Effector memory CD4-positive, alpha-beta T cell (primary cell): ENCODE measurements at regions not wholly inside any gene's neighbourhood (a gene's known extent, or its start where the extent isn't known, plus 50 kb on each side); places are given as distances from the start of the nearest gene placed in this dataset.

Experiments used
- DNase-seq, 3 donors: peaks; one replicate each; pipeline ENCODE4 v3.0.0-alpha.2; 2020
- H3K27ac ChIP-seq: 2 replicates; pipeline ENCODE4 v1.7.0; 2013; ENCODE audit warnings: mild to moderate bottlenecking, low read length, moderate library complexity; ENCODE audit not compliant: insufficient read depth, poor library complexity, severe bottlenecking
- H3K27me3 ChIP-seq: replicated peaks from 2 replicates; pipeline ENCODE4 v1.7.0; 2013; ENCODE audit warnings: mild to moderate bottlenecking, low read length; ENCODE audit not compliant: insufficient read depth, control insufficient read depth, poor library complexity, severe bottlenecking
- H3K36me3 ChIP-seq: 2 replicates; pipeline ENCODE4 v1.7.0; 2013; ENCODE audit warnings: mild to moderate bottlenecking, low read length, moderate library complexity; ENCODE audit not compliant: control insufficient read depth, insufficient read depth
- H3K4me1 ChIP-seq: 2 replicates; pipeline ENCODE4 v1.7.0; 2013; ENCODE audit warnings: low read length, mild to moderate bottlenecking; ENCODE audit not compliant: control insufficient read depth, insufficient read depth, poor library complexity, severe bottlenecking
- H3K4me3 ChIP-seq: 2 replicates; pipeline ENCODE4 v1.7.0; 2013; ENCODE audit warnings: low read length, low read depth, mild to moderate bottlenecking; ENCODE audit not compliant: insufficient read depth, poor library complexity, severe bottlenecking
- H3K9me3 ChIP-seq: 2 replicates; pipeline ENCODE4 v1.7.0; 2013; ENCODE audit warnings: mild to moderate bottlenecking, low read length, moderate library complexity; ENCODE audit not compliant: control insufficient read depth

- no peak for DNase-seq
- Histone ChIP-seq H3K27ac (no peak overlapping the region), H3K4me3 (no peak overlapping the region)
Measured at GRCh38 chr16:55146966-55147365, 177.0 kb upstream of the IRX6 start.

GRCh38 chr16:55147396-55147795, 176.6 kb upstream of the IRX6 start:
- no peaks in the 10 kb centered on the region for H3K9me3 ChIP-seq
- H3K4me3 ChIP-seq, result no peak overlapping the region
- no peaks in the 10 kb centered on the region for H3K4me1 ChIP-seq
- H3K36me3 ChIP-seq, result no peaks in the 10 kb centered on the region
- DNase-seq, result no peak
- H3K27me3 ChIP-seq, result no peaks in the 10 kb centered on the region
- H3K27ac ChIP-seq, result no peak overlapping the region

More at GRCh38 chr16:55146966-55147365, 177.0 kb upstream of the IRX6 start:
- Histone ChIP-seq H3K27me3 (no peaks in the 10 kb centered on the region), H3K9me3 (no peaks in the 10 kb centered on the region), H3K36me3 (no peaks in the 10 kb centered on the region), H3K4me1 (no peaks in the 10 kb centered on the region)

- no peak overlapping the region for H3K4me3 ChIP-seq
- no peaks in the 10 kb centered on the region for H3K36me3 ChIP-seq
- H3K9me3 ChIP-seq, result no peaks in the 10 kb centered on the region
- H3K27ac ChIP-seq, result no peak overlapping the region
- H3K27me3 ChIP-seq, result no peaks in the 10 kb centered on the region
- DNase-seq, result no peak
- no peaks in the 10 kb centered on the region for H3K4me1 ChIP-seq
Measured at GRCh38 chr16:55149622-55150021, 174.4 kb upstream of the IRX6 start.

DNA sequence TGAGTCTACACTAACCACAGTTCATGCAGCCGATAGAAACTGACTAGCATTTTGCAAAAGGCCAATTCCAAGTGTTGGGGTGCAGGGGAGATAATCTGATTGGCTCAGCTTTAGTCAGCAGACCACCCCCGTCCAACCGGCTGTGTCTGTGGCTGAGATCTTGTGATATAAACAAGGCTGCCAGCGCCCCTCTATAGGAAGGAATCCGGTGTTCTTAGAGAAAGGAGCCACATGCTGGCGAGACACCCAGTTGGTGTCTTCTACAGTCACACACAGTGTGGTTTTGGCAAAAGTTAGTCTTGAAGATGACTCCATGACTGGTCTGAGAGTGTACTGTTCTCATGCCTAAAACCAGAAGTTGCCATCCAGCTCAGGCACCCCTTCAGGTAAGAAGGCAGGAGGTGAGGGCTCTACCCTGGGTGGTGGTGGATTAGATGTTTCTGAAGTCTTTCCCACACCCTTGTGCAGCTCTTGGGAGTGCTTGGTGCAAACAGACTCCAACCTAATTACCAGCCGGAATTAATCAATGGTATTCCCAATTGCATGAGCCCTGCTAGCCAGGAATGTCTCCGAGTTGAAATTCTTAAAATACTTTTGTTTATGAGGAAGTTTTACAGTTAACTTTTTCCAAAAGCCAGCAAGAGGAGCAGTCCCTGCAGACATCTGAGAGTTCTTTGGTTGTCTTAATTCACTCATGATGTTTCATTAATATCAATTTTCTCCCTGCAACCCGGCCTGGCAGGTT, 172.3 kb upstream of the IRX6 start:
- H3K36me3 ChIP-seq, result no peaks in the 10 kb centered on the region
- H3K27ac ChIP-seq, result no peak overlapping the region
- H3K4me3 ChIP-seq, result no peak overlapping the region
- H3K27me3 ChIP-seq, result no peaks in the 10 kb centered on the region
- no peaks in the 10 kb centered on the region for H3K9me3 ChIP-seq
- DNase-seq, result no peak
- no peaks in the 10 kb centered on the region for H3K4me1 ChIP-seq

- DNase-seq, result no peak
- no peaks in the 10 kb centered on the region for H3K36me3 ChIP-seq
- H3K27me3 ChIP-seq, result no peaks in the 10 kb centered on the region
- H3K9me3 ChIP-seq, result no peaks in the 10 kb centered on the region
- no peak overlapping the region for H3K27ac ChIP-seq
- no peak overlapping the region for H3K4me3 ChIP-seq
- H3K4me1 ChIP-seq, result no peaks in the 10 kb centered on the region
Measured at GRCh38 chr16:55152875-55153390, 171.1 kb upstream of the IRX6 start.

DNA sequence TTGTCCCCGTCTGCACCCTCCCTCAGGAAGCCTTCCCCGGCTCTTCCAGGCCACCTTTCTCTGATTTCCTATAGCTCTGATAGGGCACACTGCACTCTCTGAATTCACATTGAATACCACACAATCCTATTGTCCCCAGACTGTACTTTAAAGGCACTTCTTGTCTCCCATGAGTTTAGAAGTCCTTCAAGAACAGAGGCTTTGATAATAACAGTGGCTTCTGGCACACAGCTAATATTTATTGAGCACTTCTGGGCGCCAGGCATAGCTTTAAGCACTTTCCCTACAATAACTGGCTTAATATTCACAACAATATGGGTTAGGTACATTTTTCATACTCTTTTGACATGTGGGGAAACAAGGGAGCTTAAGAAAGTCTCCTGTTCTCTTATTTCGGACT, 169.7 kb upstream of the IRX6 start:
- H3K4me1 ChIP-seq, result no peaks in the 10 kb centered on the region
- no peaks in the 10 kb centered on the region for H3K27me3 ChIP-seq
- no peaks in the 10 kb centered on the region for H3K36me3 ChIP-seq
- no peak for DNase-seq
- H3K4me3 ChIP-seq, result no peak overlapping the region
- H3K9me3 ChIP-seq, result no peaks in the 10 kb centered on the region
- no peak overlapping the region for H3K27ac ChIP-seq

GRCh38 chr16:55154956-55155355, 169.0 kb upstream of the IRX6 start:
- no peak overlapping the region for H3K4me3 ChIP-seq
- H3K36me3 ChIP-seq, result no peaks in the 10 kb centered on the region

DNA sequence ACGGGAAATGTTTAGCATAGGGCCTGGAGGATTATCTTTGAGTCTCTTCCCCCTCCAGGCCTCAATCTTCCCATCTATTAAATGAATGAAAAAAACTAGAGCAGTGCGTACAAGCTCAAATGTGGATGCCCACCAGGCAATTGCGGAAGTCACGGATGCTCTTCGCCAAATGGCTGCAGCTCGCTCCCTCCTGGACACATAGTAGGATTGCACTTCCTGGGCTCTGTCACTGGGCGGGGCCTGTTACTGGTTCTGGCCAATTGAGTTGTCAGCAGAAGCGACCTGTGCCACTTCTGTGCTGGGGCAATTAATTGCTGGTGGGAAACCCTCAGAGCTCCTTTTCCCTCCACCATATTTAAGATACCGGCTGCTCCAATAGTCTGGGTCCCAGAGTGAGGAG, 168.2 kb upstream of the IRX6 start:
- H3K4me3 ChIP-seq, result no peak overlapping the region
- no peak for DNase-seq

More at GRCh38 chr16:55154956-55155355, 169.0 kb upstream of the IRX6 start:
- H3K4me1 ChIP-seq, result no peaks in the 10 kb centered on the region
- DNase-seq, result no peak
- no peaks in the 10 kb centered on the region for H3K9me3 ChIP-seq
- no peak overlapping the region for H3K27ac ChIP-seq
- H3K27me3 ChIP-seq, result no peaks in the 10 kb centered on the region

DNA sequence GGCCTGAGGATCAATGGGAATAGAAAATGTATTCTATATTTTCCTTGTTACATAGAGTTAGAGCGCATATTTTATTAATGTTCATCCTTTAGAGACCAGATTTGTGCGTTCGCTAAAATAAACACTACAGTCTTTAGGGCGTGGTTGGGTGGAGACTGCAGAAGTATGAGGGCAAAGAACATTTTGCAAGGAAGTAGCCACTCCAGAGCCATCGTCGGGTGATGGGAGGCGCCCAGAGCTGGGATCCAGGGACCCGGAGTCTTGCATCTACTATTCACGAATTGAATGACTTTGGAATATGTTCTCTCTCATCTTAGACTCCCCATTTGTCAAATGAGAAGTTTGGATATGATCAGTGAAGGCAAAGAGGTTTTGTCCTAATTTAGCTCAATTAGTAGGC, 154.2 kb upstream of the IRX6 start:
- no peaks in the 10 kb centered on the region for H3K4me1 ChIP-seq
- H3K9me3 ChIP-seq, result no peaks in the 10 kb centered on the region
- no peak overlapping the region for H3K27ac ChIP-seq
- no peaks in the 10 kb centered on the region for H3K27me3 ChIP-seq
- H3K4me3 ChIP-seq, result no peak overlapping the region
- no peak for DNase-seq
- no peaks in the 10 kb centered on the region for H3K36me3 ChIP-seq

More for the DNA sequence above, 168.2 kb upstream of the IRX6 start:
- Histone ChIP-seq H3K36me3 (no peaks in the 10 kb centered on the region), H3K27me3 (no peaks in the 10 kb centered on the region), H3K27ac (no peak overlapping the region), H3K9me3 (no peaks in the 10 kb centered on the region), H3K4me1 (no peaks in the 10 kb centered on the region)

- H3K27ac ChIP-seq, result no peak overlapping the region
- no peaks in the 10 kb centered on the region for H3K36me3 ChIP-seq
- no peaks in the 10 kb centered on the region for H3K9me3 ChIP-seq
- H3K4me3 ChIP-seq, result no peak overlapping the region
- no peaks in the 10 kb centered on the region for H3K27me3 ChIP-seq
- H3K4me1 ChIP-seq, result no peaks in the 10 kb centered on the region
- DNase-seq, result no peak
Measured at GRCh38 chr16:55171241-55171640, 152.8 kb upstream of the IRX6 start.
